Right lobe of liver (tissue), 6 donors: ENCODE measurements at regions not wholly inside any gene's neighbourhood (a gene's known extent, or its start where the extent isn't known, plus 50 kb on each side); places are given as distances from the start of the nearest gene placed in this dataset.
"Not testable (repeated sequence)": the region's sequence is repeated elsewhere in the genome, so short reads cannot be mapped to it uniquely, and the experiment has no call there.

Experiments
- ATAC-seq, 4 donors: fragments of 200-7000 bp; cut with Tn5 transposase; one replicate each; pipeline ENCODE4 v1.9.1; 2020; ENCODE audit warnings: mild to moderate bottlenecking in 4 of 4, moderate library complexity in 4 of 4
- DNase-seq, 3 donors: peaks; one replicate each; pipeline ENCODE4 v3.0.0-alpha.2; 2020
- H3K27ac ChIP-seq, 3 donors: fragments of 200-600 bp; one replicate each; pipeline ENCODE4 v1.8.0; 2022
- H3K27me3 ChIP-seq, 2 donors: fragments of 200-600 bp; one replicate each; pipeline ENCODE4 v1.8.0; 2022
- H3K36me3 ChIP-seq, 4 donors: fragments of 200-600 bp; sonication (generic) in 1 of 4; one replicate each; pipeline versions ENCODE4 v1.5.1 to v1.8.0; 2017 to 2022; ENCODE audit warnings: control low read depth in 1 of 4
- H3K4me1 ChIP-seq, 4 donors: fragments of 200-600 bp; sonication (generic) in 1 of 4; one replicate each; pipeline versions ENCODE4 v1.5.1 to v1.8.0; 2017 to 2022; ENCODE audit warnings: control low read depth in 1 of 4
- H3K4me3 ChIP-seq, 3 donors: fragments of 200-600 bp; one replicate each; pipeline ENCODE4 v1.8.0; 2022
- H3K9me3 ChIP-seq, 4 donors: fragments of 200-600 bp; sonication (generic) in 1 of 4; one replicate each; pipeline versions ENCODE4 v1.5.1 to v1.8.0; 2017 to 2022; ENCODE audit warnings: control low read depth in 1 of 4
- POLR2A ChIP-seq: fragments of 450-650 bp; IDR thresholded peaks from one replicate; pipeline ENCODE4 v1.6.1; 2017; ENCODE audit warnings: antibody characterized with exemption, mild to moderate bottlenecking
- WGBS: methylation state at CpG from one replicate; pipeline ENCODE4 v1.1.6; 2018; ENCODE audit warnings: low coverage, low lambda C conversion rate; ENCODE audit not compliant: insufficient coverage; ENCODE audit errors: missing lambda C conversion rate; 5-methylcytosine and 5-hydroxymethylcytosine counted together
- intact Hi-C, 2 donors: fragments of 100-400 bp; cut with DNase I; formaldehyde crosslinking; loops; one replicate each; pipeline versions ENCODE4 v1.11.2 to v1.14.1; 2022
- TF ChIP-seq, protein P1 (sequence below), 4 donors: fragments of 200-600 bp in 3 of 4; fragments of 450-650 bp in 1 of 4; IDR thresholded peaks; one replicate each; pipeline versions ENCODE4 v1.5.1 to v1.8.0; 2016 to 2022; ENCODE audit warnings: antibody characterized with exemption in 4 of 4, mild to moderate bottlenecking in 2 of 4
- donor health status: DM: no; HTN: yes; CAD: no.
- donor health status: DM: no; HTN: no; CAD: no.
- donor health status: DM: no; HTN: no; CAD: no.
- donor health status: DM: no; HTN: yes; CAD: no.
- donor health status: DM: no; HTN: yes; CAD: no.

DNA sequence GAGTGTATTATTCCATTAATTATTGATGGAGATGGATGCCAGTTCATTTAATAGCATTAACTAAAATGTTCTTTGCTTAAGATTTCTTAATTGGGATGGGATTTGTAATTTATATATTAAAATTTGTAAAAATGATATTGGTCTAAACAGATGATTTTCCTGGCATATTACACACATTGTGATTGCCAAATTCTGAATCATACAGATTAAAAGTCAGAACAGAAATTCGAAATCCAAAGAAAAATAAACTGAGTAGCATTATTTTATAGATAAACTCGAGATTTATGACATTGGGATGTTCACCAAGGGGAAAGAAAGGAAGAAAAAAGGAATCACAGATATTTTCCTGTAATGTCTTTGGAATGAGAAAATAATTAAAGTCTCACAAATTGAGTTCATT, 481.1 kb downstream of the CCER1 start:
- Histone ChIP-seq H3K4me3 (no peak overlapping the region), H3K36me3 (no peaks in the 10 kb centered on the region), H3K4me1 (no peaks in the 10 kb centered on the region), H3K27me3 (no peaks in the 10 kb centered on the region), H3K27ac (no peak overlapping the region), H3K9me3 (no peaks in the 10 kb centered on the region)
- TF ChIP-seq, protein P1, sequence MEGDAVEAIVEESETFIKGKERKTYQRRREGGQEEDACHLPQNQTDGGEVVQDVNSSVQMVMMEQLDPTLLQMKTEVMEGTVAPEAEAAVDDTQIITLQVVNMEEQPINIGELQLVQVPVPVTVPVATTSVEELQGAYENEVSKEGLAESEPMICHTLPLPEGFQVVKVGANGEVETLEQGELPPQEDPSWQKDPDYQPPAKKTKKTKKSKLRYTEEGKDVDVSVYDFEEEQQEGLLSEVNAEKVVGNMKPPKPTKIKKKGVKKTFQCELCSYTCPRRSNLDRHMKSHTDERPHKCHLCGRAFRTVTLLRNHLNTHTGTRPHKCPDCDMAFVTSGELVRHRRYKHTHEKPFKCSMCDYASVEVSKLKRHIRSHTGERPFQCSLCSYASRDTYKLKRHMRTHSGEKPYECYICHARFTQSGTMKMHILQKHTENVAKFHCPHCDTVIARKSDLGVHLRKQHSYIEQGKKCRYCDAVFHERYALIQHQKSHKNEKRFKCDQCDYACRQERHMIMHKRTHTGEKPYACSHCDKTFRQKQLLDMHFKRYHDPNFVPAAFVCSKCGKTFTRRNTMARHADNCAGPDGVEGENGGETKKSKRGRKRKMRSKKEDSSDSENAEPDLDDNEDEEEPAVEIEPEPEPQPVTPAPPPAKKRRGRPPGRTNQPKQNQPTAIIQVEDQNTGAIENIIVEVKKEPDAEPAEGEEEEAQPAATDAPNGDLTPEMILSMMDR (IDR thresholded peaks at IDR 0.05): no peak
- no peak for TF ChIP-seq POLR2A
- ATAC-seq (no peak), DNase-seq (no peak)
- WGBS: 15% methylated on average over 2 of the region's 2 CpGs
- intact Hi-C loops: no loop called here

DNA sequence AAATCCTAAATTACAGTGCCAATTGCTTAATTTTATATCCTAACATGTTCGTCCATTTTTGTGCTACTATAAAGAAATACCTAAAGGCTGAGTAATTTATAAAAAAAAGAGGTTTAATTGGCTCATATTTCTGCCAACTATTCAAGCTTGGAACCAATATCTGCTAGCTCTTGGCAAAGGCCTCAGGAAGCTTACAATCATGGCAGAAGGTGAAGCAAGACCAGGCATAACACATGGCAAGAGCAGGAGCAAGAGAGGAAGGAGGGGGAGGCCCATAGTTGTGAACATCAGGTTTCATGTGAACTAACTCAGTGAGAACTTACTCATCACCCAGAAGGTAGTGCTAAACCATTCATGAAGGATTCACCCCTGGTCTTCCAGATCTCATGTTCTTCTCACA, 494.3 kb downstream of the CCER1 start:
- no peak for ATAC-seq
- 71% methylated on average over 1 of the region's 1 CpG for WGBS
- intact Hi-C loops: no loop called here
- Histone ChIP-seq H3K27ac (no peak overlapping the region), H3K27me3 (no peaks in the 10 kb centered on the region), H3K36me3 (no peaks in the 10 kb centered on the region), H3K4me3 (no peak overlapping the region), H3K4me1 (no peaks in the 10 kb centered on the region), H3K9me3 (no peaks in the 10 kb centered on the region)
- TF ChIP-seq, protein P1 (IDR thresholded peaks at IDR 0.05): no peak
- no peak for TF ChIP-seq POLR2A
- DNase-seq: no peak

DNA sequence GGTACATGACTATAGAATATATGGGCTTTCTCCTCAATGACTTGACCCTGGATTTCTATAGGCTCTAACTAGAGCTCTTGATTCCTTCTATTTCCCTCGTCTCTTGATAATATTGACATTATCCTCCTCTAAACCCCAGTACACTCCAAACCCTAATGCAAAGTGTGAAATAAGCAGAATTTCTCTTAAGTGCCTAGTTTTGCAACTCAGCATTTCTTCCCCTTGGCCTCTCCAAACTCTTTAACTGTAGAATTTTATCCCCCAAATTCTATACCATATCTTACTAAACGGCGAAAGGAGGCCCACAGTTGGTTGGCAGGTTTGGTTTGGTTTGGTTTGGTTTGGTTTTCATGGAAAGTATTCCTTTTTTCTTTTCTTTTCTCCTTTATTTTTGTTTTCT, 498.7 kb downstream of the CCER1 start:
- DNase-seq: no peak
- Histone ChIP-seq H3K4me1 (no peaks in the 10 kb centered on the region), H3K9me3 (no peaks in the 10 kb centered on the region), H3K27me3 (no peaks in the 10 kb centered on the region), H3K27ac (no peak overlapping the region), H3K36me3 (no peaks in the 10 kb centered on the region), H3K4me3 (no peak overlapping the region)
- intact Hi-C loops: no loop called here
- WGBS: 37% methylated on average over 3 of the region's 3 CpGs
- TF ChIP-seq, protein P1 (IDR thresholded peaks at IDR 0.05): no peak
- no peak for TF ChIP-seq POLR2A
- ATAC-seq: no peak

DNA sequence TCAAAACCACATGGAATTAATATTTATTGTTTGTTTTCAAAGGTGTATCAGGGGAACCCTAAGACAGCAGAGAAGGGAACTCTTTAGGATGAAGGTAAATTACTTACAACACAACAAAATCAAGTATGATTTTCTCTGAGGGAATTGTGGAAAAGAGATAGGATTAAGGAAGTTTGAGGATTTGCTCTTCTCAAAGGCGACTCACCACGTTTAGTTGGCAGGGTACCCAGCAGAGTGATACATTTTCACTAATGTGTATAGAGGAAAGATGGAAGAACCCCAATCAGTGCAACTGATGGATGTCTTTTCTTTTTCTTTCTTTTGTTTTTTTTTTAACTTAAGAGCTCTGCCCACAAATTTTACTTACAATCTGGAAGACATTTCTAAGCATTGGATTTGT, 499.2 kb downstream of the CCER1 start:
- TF ChIP-seq POLR2A: no peak
- 50% methylated on average over 2 of the region's 2 CpGs for WGBS
- intact Hi-C loops: no loop called here

DNA sequence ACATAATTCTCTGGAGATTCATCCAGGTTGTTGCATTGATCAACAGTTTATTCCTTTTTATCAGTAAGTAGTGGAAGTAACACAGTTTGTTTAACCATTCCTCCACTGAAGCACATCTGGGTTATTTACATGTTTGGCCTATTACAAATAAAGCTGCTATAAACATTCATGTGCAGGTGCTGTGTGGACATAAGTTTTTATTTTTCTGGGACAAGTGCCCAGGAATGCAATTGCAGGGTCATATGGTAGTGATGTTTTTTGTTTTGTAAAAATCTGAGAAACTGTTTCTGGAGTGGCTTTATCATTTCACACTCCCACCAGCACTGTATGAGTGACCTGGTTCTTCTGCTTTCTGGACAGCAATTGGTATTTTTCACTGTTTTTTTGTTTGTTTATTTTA, 505.4 kb downstream of the CCER1 start:
- Histone ChIP-seq H3K4me3 (no peak overlapping the region), H3K9me3 (no peaks in the 10 kb centered on the region), H3K27ac (no peak overlapping the region), H3K4me1 (no peaks in the 10 kb centered on the region), H3K27me3 (no peaks in the 10 kb centered on the region), H3K36me3 (no peaks in the 10 kb centered on the region)
- ATAC-seq: no peak
- TF ChIP-seq POLR2A: no peak
- TF ChIP-seq, protein P1 (IDR thresholded peaks at IDR 0.05): no peak
- DNase-seq: no peak
- intact Hi-C loops: no loop called here

More for the DNA sequence above, 499.2 kb downstream of the CCER1 start:
- Histone ChIP-seq H3K27ac (no peak overlapping the region), H3K9me3 (no peaks in the 10 kb centered on the region), H3K4me1 (no peaks in the 10 kb centered on the region), H3K27me3 (no peaks in the 10 kb centered on the region), H3K36me3 (no peaks in the 10 kb centered on the region), H3K4me3 (no peak overlapping the region)
- DNase-seq: no peak
- ATAC-seq: no peak

DNA sequence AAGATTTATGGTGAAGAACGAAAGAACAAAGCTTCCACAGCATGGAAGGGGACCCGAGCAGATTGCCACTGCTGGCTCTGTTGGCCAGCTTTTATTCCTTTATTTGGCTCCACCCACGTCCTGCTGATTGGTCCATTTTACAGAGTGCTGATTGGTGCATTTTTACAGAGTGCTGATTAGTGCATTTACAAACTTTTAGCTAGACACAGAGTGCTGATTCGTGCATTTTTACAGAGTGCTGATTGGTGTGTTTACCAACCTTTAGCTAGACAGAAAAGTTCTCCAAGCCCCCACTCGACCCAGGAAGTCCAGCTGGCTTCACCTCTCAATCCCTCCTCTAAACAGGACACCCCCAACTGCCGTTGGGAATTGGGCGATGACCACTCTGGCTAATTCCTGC, 511.5 kb downstream of the CCER1 start:
- ATAC-seq, DNase-seq, H3K4me3 ChIP-seq, H3K27me3 ChIP-seq, H3K36me3 ChIP-seq, intact Hi-C loops, H3K27ac ChIP-seq, H3K4me1 ChIP-seq, H3K9me3 ChIP-seq: not testable (repeated sequence)
- WGBS: 48% methylated on average over 4 of the region's 7 CpGs
